ENCODE measurements at regions not wholly inside any gene's neighbourhood (a gene's known extent, or its start where the extent isn't known, plus 50 kb on each side); places are given as distances from the start of the nearest gene placed in this dataset.

DNA sequence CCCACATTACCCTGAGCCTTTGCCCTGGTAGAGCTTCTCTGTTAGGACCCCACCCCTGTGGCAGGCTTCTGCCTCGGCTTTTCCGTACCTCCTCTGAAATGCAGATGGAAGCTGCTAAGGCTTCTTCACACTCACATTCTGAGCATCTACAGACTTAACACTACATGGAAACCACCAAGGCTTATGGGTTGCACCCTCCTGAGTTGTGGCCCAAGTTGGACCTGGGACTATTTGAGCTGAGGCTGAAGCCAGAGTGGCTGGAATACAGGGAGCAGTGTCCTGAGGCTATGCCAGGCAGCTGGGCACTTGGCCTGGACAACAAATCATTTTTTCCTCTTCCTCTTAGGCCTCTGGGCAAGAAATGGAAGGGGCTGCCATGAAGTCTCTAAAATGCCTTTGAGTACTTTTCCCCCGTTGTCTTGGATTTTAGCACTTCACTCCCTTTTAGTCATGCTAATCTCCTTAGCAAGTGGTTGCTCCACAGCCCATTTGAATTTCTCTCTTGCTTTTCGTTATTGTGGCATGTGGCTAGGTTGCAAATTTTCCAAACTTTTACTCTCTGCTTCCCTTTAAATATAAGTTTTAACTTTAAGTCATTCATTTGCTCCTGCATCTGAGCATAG lies 114.8 kb upstream of the FIBIN start:
- TF ChIP-seq RBAK (CRISPR knock-in tag; IDR thresholded peaks at IDR 0.05), result no peak
- TF ChIP-seq ZNF317 (CRISPR knock-in tag; IDR thresholded peaks at IDR 0.05), result no peak
- TF ChIP-seq, protein P1, sequence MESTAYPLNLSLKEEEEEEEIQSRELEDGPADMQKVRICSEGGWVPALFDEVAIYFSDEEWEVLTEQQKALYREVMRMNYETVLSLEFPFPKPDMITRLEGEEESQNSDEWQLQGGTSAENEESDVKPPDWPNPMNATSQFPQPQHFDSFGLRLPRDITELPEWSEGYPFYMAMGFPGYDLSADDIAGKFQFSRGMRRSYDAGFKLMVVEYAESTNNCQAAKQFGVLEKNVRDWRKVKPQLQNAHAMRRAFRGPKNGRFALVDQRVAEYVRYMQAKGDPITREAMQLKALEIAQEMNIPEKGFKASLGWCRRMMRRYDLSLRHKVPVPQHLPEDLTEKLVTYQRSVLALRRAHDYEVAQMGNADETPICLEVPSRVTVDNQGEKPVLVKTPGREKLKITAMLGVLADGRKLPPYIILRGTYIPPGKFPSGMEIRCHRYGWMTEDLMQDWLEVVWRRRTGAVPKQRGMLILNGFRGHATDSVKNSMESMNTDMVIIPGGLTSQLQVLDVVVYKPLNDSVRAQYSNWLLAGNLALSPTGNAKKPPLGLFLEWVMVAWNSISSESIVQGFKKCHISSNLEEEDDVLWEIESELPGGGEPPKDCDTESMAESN (CRISPR knock-in tag; conservative IDR thresholded peaks at IDR 0.05), result no peak
- TF ChIP-seq, protein P2, sequence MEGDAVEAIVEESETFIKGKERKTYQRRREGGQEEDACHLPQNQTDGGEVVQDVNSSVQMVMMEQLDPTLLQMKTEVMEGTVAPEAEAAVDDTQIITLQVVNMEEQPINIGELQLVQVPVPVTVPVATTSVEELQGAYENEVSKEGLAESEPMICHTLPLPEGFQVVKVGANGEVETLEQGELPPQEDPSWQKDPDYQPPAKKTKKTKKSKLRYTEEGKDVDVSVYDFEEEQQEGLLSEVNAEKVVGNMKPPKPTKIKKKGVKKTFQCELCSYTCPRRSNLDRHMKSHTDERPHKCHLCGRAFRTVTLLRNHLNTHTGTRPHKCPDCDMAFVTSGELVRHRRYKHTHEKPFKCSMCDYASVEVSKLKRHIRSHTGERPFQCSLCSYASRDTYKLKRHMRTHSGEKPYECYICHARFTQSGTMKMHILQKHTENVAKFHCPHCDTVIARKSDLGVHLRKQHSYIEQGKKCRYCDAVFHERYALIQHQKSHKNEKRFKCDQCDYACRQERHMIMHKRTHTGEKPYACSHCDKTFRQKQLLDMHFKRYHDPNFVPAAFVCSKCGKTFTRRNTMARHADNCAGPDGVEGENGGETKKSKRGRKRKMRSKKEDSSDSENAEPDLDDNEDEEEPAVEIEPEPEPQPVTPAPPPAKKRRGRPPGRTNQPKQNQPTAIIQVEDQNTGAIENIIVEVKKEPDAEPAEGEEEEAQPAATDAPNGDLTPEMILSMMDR (CRISPR knock-in tag; IDR thresholded peaks at IDR 0.05), result no peak
- no peak for TF ChIP-seq CHD2 (IDR thresholded peaks at IDR 0.05; ENCODE audit: low read depth, low read length)

Data from HepG2 (cell line).